ENCODE measurements at regions not wholly inside any gene's neighbourhood (a gene's known extent, or its start where the extent isn't known, plus 50 kb on each side); places are given as distances from the start of the nearest gene placed in this dataset.

DNA sequence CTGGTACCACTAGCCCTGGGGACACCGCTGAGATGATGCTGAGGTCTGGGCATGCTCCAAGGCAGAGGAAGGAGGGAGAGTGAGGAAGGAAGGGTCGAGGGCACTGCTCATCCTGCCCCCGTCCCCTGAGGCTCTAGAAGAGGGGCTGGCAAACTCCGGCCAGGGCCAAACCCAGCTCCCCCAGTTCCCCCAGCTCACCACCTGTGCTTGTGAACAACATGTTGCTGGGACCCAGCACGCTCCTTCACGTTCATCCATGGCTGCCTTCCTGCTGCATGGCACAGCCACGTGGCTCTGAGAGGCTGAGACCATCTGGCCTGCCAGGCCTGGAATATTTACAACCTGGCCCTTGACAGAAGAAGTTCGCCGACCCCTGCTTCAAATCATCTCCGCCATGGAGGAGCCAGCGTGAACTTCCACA, 81.2 kb downstream of the RBFOX3 start:
- BruUV-seq (replicated peaks) = no TSS peak
- CTCF ChIA-PET = no interaction called here
- POLR2A ChIA-PET = no interaction called here
- no peaks in the 10 kb centered on the region for H3K9me3 Mint-ChIP-seq (ENCODE audit: unreplicated experiment)
- no peaks in the 10 kb centered on the region for H3K4me1 Mint-ChIP-seq (ENCODE audit: low read depth, unreplicated experiment)
- H3K4me3 Mint-ChIP-seq (ENCODE audit: unreplicated experiment) = no peak overlapping the region
- no peak overlapping the region for H3K4me3 ChIP-seq (ENCODE audit: low read depth, low read length)
- H3K27me3 ChIP-seq (replicated peaks; ENCODE audit: control insufficient read depth, insufficient read depth, low read length) = no peaks in the 10 kb centered on the region; the same call in 1 of the 2 replicates
- peaks cover 18% of the 10 kb centered on the region for H3K27me3 Mint-ChIP-seq (ENCODE audit: insufficient read depth, unreplicated experiment)
- H3K36me3 ChIP-seq (ENCODE audit: control insufficient read depth, insufficient read depth, low read length) = no peaks in the 10 kb centered on the region
- intact Hi-C loops (cut with micrococcal nuclease; ENCODE audit: unreplicated experiment) = no loop called here
- DNase-seq = no peak
- TF ChIP-seq, protein P1, sequence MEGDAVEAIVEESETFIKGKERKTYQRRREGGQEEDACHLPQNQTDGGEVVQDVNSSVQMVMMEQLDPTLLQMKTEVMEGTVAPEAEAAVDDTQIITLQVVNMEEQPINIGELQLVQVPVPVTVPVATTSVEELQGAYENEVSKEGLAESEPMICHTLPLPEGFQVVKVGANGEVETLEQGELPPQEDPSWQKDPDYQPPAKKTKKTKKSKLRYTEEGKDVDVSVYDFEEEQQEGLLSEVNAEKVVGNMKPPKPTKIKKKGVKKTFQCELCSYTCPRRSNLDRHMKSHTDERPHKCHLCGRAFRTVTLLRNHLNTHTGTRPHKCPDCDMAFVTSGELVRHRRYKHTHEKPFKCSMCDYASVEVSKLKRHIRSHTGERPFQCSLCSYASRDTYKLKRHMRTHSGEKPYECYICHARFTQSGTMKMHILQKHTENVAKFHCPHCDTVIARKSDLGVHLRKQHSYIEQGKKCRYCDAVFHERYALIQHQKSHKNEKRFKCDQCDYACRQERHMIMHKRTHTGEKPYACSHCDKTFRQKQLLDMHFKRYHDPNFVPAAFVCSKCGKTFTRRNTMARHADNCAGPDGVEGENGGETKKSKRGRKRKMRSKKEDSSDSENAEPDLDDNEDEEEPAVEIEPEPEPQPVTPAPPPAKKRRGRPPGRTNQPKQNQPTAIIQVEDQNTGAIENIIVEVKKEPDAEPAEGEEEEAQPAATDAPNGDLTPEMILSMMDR (IDR thresholded peaks at IDR 0.05; ENCODE audit: insufficient read depth in 1 of 2, low read depth in 1 of 2, low read length in 1 of 2, severe bottlenecking in 1 of 2, unreplicated experiment in 1 of 2) = no peak
- H3K9me3 ChIP-seq = no peaks in the 10 kb centered on the region
- no peaks in the 10 kb centered on the region for H3K36me3 Mint-ChIP-seq (ENCODE audit: insufficient read depth, unreplicated experiment)
- H3K27ac Mint-ChIP-seq (ENCODE audit: unreplicated experiment) = no peak overlapping the region
- H3K4me1 ChIP-seq = peaks cover 5% of the 10 kb centered on the region; the same call in 1 of the 2 replicates

DNA sequence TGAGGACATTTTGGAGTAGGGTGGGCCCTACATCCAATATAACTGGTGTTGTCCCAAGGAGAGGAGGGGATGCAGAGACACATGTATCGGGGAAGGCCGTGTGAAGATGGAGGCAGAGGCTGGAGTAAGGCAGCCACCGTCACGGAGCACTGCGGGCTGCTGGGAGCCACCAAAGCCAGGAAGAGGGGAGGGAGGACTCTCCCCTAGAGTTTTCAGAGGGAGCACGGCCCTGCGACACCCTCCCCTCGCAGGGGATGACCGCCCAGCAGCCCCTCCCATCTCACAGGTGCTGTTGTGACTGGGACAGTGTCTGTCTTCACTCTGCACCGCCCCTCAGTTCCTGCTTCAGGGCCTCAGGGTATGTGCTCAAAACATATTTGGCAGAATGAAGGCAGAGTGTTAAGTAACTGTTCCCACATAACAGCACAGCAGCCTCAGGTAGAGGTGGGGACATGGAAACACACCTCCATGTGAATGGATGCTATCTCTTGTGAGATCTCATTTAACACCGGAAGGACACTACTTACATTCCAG, 82.2 kb downstream of the RBFOX3 start:
- intact Hi-C loops (cut with micrococcal nuclease; ENCODE audit: unreplicated experiment) = no loop called here
- Histone ChIP-seq H3K4me1 (peaks cover 5% of the 10 kb centered on the region; the same call in 1 of the 2 replicates), H3K4me3 (ENCODE audit: low read depth, low read length) (no peak overlapping the region), H3K36me3 (ENCODE audit: control insufficient read depth, insufficient read depth, low read length) (no peaks in the 10 kb centered on the region), H3K9me3 (no peaks in the 10 kb centered on the region), H3K27me3 (replicated peaks; ENCODE audit: control insufficient read depth, insufficient read depth, low read length) (no peaks in the 10 kb centered on the region; the same call in none of the 2 replicates)
- H3K27ac Mint-ChIP-seq (ENCODE audit: unreplicated experiment) = no peak overlapping the region
- no peaks in the 10 kb centered on the region for H3K36me3 Mint-ChIP-seq (ENCODE audit: insufficient read depth, unreplicated experiment)
- ChIA-PET POLR2A (no interaction called here), CTCF (no interaction called here)
- TF ChIP-seq, protein P1 (IDR thresholded peaks at IDR 0.05; ENCODE audit: insufficient read depth in 1 of 2, low read depth in 1 of 2, low read length in 1 of 2, severe bottlenecking in 1 of 2, unreplicated experiment in 1 of 2) = no peak
- H3K4me3 Mint-ChIP-seq (ENCODE audit: unreplicated experiment) = no peak overlapping the region
- DNase-seq = no peak
- BruUV-seq (replicated peaks) = no TSS peak
- H3K4me1 Mint-ChIP-seq (ENCODE audit: low read depth, unreplicated experiment) = no peaks in the 10 kb centered on the region
- H3K27me3 Mint-ChIP-seq (ENCODE audit: insufficient read depth, unreplicated experiment) = peaks cover 15% of the 10 kb centered on the region
- no peaks in the 10 kb centered on the region for H3K9me3 Mint-ChIP-seq (ENCODE audit: unreplicated experiment)

- Mint-ChIP-seq H3K4me3 (ENCODE audit: unreplicated experiment) (no peak overlapping the region), H3K9me3 (ENCODE audit: unreplicated experiment) (no peaks in the 10 kb centered on the region), H3K36me3 (ENCODE audit: insufficient read depth, unreplicated experiment) (no peaks in the 10 kb centered on the region), H3K27ac (ENCODE audit: unreplicated experiment) (no peak overlapping the region), H3K4me1 (ENCODE audit: low read depth, unreplicated experiment) (no peaks in the 10 kb centered on the region), H3K27me3 (ENCODE audit: insufficient read depth, unreplicated experiment) (peaks cover 15% of the 10 kb centered on the region)
- BruUV-seq (replicated peaks) = no TSS peak
- Histone ChIP-seq H3K9me3 (no peaks in the 10 kb centered on the region), H3K4me1 (peaks cover 5% of the 10 kb centered on the region; the same call in 1 of the 2 replicates), H3K27me3 (replicated peaks; ENCODE audit: control insufficient read depth, insufficient read depth, low read length) (no peaks in the 10 kb centered on the region; the same call in none of the 2 replicates), H3K36me3 (ENCODE audit: control insufficient read depth, insufficient read depth, low read length) (no peaks in the 10 kb centered on the region), H3K4me3 (ENCODE audit: low read depth, low read length) (no peak overlapping the region)
- CTCF ChIA-PET = no interaction called here
- TF ChIP-seq, protein P1 (IDR thresholded peaks at IDR 0.05; ENCODE audit: insufficient read depth in 1 of 2, low read depth in 1 of 2, low read length in 1 of 2, severe bottlenecking in 1 of 2, unreplicated experiment in 1 of 2) = no peak
- intact Hi-C loops (cut with micrococcal nuclease; ENCODE audit: unreplicated experiment) = no loop called here
- POLR2A ChIA-PET = no interaction called here
- no peak for DNase-seq
Measured at GRCh38 chr17:79527306-79527705, 83.5 kb downstream of the RBFOX3 start.

Measured in Caco-2 (cell line).